ENCODE measurements at regions not wholly inside any gene's neighbourhood (a gene's known extent, or its start where the extent isn't known, plus 50 kb on each side); places are given as distances from the start of the nearest gene placed in this dataset.

DNA sequence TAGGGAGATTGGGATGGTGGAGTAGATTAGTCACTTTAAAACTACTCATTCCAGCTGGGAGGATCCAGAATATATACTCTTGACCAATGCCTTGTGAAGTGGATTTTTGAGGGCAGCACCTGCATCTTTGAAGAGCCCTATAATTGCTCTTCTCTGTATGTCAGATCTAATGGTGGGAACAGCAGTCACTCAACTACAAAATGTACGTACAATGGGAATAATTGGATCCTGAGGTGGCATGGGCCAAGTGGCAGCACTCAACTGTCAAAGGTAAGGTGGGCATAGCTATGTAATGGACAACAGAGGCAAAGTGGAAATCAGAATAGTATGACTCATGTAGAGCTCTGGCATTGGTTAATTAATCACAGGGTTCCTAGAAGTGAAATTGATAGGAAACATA lies 51.6 kb upstream of the KIAA0040 start:
- TF ChIP-seq, protein P1, sequence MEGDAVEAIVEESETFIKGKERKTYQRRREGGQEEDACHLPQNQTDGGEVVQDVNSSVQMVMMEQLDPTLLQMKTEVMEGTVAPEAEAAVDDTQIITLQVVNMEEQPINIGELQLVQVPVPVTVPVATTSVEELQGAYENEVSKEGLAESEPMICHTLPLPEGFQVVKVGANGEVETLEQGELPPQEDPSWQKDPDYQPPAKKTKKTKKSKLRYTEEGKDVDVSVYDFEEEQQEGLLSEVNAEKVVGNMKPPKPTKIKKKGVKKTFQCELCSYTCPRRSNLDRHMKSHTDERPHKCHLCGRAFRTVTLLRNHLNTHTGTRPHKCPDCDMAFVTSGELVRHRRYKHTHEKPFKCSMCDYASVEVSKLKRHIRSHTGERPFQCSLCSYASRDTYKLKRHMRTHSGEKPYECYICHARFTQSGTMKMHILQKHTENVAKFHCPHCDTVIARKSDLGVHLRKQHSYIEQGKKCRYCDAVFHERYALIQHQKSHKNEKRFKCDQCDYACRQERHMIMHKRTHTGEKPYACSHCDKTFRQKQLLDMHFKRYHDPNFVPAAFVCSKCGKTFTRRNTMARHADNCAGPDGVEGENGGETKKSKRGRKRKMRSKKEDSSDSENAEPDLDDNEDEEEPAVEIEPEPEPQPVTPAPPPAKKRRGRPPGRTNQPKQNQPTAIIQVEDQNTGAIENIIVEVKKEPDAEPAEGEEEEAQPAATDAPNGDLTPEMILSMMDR (IDR thresholded peaks at IDR 0.05 in 8 of 11, conservative IDR thresholded peaks at IDR 0.05 in 3 of 11): no peak
- no peak for TF ChIP-seq POLR2AphosphoS5 (IDR thresholded peaks at IDR 0.05)
